Mesothelial cell of epicardium (in vitro differentiated cells): ENCODE measurements at regions not wholly inside any gene's neighbourhood (a gene's known extent, or its start where the extent isn't known, plus 50 kb on each side); places are given as distances from the start of the nearest gene placed in this dataset.

Source experiments
- DNase-seq, 2 experiments: peaks; one replicate each; pipeline ENCODE4 v3.0.0; 2021; ENCODE audit warnings: low spot score in 2 of 2; ENCODE audit not compliant: unreplicated experiment in 2 of 2
- H3K27ac Mint-ChIP-seq: 2 replicates; pipeline ENCODE4 v1.8.0; 2021; ENCODE audit warnings: mixed read lengths
- H3K27me3 Mint-ChIP-seq: 2 replicates; pipeline ENCODE4 v1.8.0; 2021; ENCODE audit warnings: low read depth, mixed read lengths
- H3K36me3 Mint-ChIP-seq: 2 replicates; pipeline ENCODE4 v1.8.0; 2021; ENCODE audit warnings: mixed read lengths
- H3K4me1 Mint-ChIP-seq: 2 replicates; pipeline ENCODE4 v1.8.0; 2021; ENCODE audit warnings: mixed read lengths
- H3K4me3 Mint-ChIP-seq: 2 replicates; pipeline ENCODE4 v1.8.0; 2021; ENCODE audit warnings: mild to moderate bottlenecking, moderate library complexity, mixed read lengths
- H3K9me3 Mint-ChIP-seq: 2 replicates; pipeline ENCODE4 v1.8.0; 2021; ENCODE audit warnings: mixed read lengths
- CTCF ChIP-seq: fragments of 200-600 bp; sonication (generic); IDR thresholded peaks from one replicate; pipeline ENCODE4 v1.5.0; 2021; ENCODE audit warnings: antibody characterized with exemption; ENCODE audit not compliant: unreplicated experiment

- Mint-ChIP-seq H3K4me3 (no peak overlapping the region), H3K36me3 (no peaks in the 10 kb centered on the region), H3K27me3 (no peaks in the 10 kb centered on the region), H3K27ac (no peak overlapping the region), H3K4me1 (peaks cover 33% of the 10 kb centered on the region), H3K9me3 (peaks cover 3% of the 10 kb centered on the region)
- no peak for DNase-seq
- no peak for TF ChIP-seq CTCF
These were observed 105.6 kb downstream of the LYZL1 start for GRCh38 chr10:29394321-29394932.

DNA sequence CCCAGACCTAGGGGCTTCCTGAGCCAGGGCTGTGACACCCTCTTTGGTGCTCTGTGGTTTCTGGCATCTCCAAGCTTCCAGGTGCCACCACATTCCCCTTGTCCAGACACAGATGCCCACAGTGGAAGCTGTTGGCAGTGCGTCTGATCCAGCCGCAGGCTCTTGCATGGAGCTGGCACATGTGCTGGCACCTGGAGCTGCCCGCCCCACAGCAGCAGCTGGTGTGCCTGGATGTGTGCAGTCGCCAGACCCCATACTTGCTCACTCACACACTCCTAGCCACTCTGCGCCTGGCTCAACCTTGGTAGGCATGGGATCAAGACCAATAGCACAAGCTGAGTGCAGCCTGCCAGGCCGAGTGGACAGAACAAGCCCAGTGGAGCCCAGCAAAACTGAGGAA lies 106.5 kb downstream of the LYZL1 start:
- peaks cover 6% of the 10 kb centered on the region for H3K9me3 Mint-ChIP-seq
- no peak for DNase-seq

GRCh38 chr10:29397221-29397620 lies 108.4 kb downstream of the LYZL1 start:
- H3K27me3 Mint-ChIP-seq = no peaks in the 10 kb centered on the region
- no peak for DNase-seq
- H3K9me3 Mint-ChIP-seq = peaks cover 19% of the 10 kb centered on the region
- TF ChIP-seq CTCF = no peak
- H3K36me3 Mint-ChIP-seq = peaks cover 9% of the 10 kb centered on the region
- peaks cover 26% of the 10 kb centered on the region for H3K4me1 Mint-ChIP-seq
- no peak overlapping the region for H3K27ac Mint-ChIP-seq
- H3K4me3 Mint-ChIP-seq = no peak overlapping the region

More for the DNA sequence above, 106.5 kb downstream of the LYZL1 start:
- no peak for TF ChIP-seq CTCF
- Mint-ChIP-seq H3K4me1 (peaks cover 33% of the 10 kb centered on the region), H3K27me3 (no peaks in the 10 kb centered on the region), H3K4me3 (no peak overlapping the region), H3K27ac (no peak overlapping the region), H3K36me3 (no peaks in the 10 kb centered on the region)

- DNase-seq = no peak
- no peak overlapping the region for H3K27ac Mint-ChIP-seq
- H3K27me3 Mint-ChIP-seq = no peaks in the 10 kb centered on the region
- no peak overlapping the region for H3K4me3 Mint-ChIP-seq
- no peak for TF ChIP-seq CTCF
- no peaks in the 10 kb centered on the region for H3K4me1 Mint-ChIP-seq
- H3K9me3 Mint-ChIP-seq = peaks cover 49% of the 10 kb centered on the region
- H3K36me3 Mint-ChIP-seq = peaks cover 15% of the 10 kb centered on the region
These were observed 114.3 kb downstream of the LYZL1 start for GRCh38 chr10:29403208-29403607.

DNA sequence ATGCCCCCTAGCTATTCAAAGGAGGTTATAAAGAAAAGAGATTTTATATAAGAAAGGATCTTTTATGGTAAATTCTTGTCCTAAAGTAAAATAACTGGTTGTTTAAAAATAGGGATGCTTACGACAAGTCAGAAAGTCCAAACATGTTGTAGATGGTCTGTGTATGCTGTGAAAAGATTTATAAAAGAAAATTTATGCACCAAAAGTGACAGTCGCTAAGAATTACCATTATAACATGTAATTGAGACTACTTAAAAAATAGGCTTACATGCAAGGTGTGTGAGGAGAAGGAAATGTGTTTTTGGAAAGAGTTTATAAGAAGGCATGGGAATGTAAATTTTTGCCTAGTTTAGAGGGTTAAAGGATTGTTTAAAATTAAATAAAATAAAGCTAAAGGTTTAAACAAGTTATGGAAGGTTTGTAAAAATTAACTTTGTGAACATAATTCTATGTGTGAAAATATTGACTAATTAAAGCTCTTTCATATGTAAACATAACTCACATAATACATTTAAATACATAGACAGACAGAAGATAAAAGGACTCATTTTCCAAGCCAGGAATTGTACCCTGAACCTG lies 118.5 kb downstream of the LYZL1 start:
- no peak overlapping the region for H3K27ac Mint-ChIP-seq
- H3K4me1 Mint-ChIP-seq = no peaks in the 10 kb centered on the region
- no peak for TF ChIP-seq CTCF
- no peaks in the 10 kb centered on the region for H3K27me3 Mint-ChIP-seq
- H3K9me3 Mint-ChIP-seq = peaks cover 37% of the 10 kb centered on the region
- no peak for DNase-seq
- H3K4me3 Mint-ChIP-seq = no peak overlapping the region
- peaks cover 10% of the 10 kb centered on the region for H3K36me3 Mint-ChIP-seq
